Common myeloid progenitor, CD34-positive (primary cell): ENCODE measurements at regions not wholly inside any gene's neighbourhood (a gene's known extent, or its start where the extent isn't known, plus 50 kb on each side); places are given as distances from the start of the nearest gene placed in this dataset.

Experiments used
- CTCF ChIA-PET: fragments of 350-600 bp; sonication (Branson Sonifier 250); formaldehyde crosslinking; loops from one replicate; lab custom pipeline; 2021; ENCODE audit warnings: antibody characterized with exemption; lab: Charles Lee
- POLR2A ChIA-PET: fragments of 350-600 bp; sonication (Branson Sonifier 250); formaldehyde crosslinking; loops from one replicate; lab custom pipeline; 2021; ENCODE audit warnings: antibody characterized with exemption; lab: Charles Lee
- DNase-seq, 3 donors: peaks; one replicate each; pipeline versions ENCODE4 v3.0.0 to v3.0.0-alpha.2; 2013
- H3K27ac ChIP-seq, 2 experiments: 1 replicate in 1 of 2; 2 replicates in 1 of 2; pipeline ENCODE4 v1.7.0; 2013; ENCODE audit warnings: inconsistent platforms in 2 of 2, low read length in 2 of 2, mild to moderate bottlenecking in 2 of 2, low read depth in 1 of 2, moderate library complexity in 1 of 2; ENCODE audit not compliant: severe bottlenecking in 2 of 2, insufficient read depth in 1 of 2, poor library complexity in 1 of 2
- H3K27me3 ChIP-seq, 5 experiments: replicated peaks in 2 of 5; 1 replicate in 3 of 5; 2 replicates in 2 of 5; pipeline versions ENCODE4 v1.6.1 to v1.7.0; 2013; ENCODE audit warnings: low read length in 4 of 5, mild to moderate bottlenecking in 2 of 5, moderate library complexity in 2 of 5, inconsistent platforms in 1 of 5; ENCODE audit not compliant: insufficient read depth in 5 of 5, control insufficient read depth in 4 of 5
- H3K36me3 ChIP-seq, 4 experiments: 1 replicate in 2 of 4; 2 replicates in 2 of 4; pipeline versions ENCODE4 v1.6.1 to v1.7.0; 2013; ENCODE audit warnings: low read length in 3 of 4, control low read depth in 1 of 4, mild to moderate bottlenecking in 1 of 4; ENCODE audit not compliant: control insufficient read depth in 4 of 4, insufficient read depth in 4 of 4
- H3K4me1 ChIP-seq, 4 experiments: 1 replicate in 3 of 4; 2 replicates in 1 of 4; pipeline versions ENCODE4 v1.6.1 to v1.7.1; 2013; ENCODE audit warnings: low read length in 3 of 4, mild to moderate bottlenecking in 3 of 4, control low read depth in 1 of 4, inconsistent platforms in 1 of 4, moderate library complexity in 1 of 4; ENCODE audit not compliant: control insufficient read depth in 4 of 4, insufficient read depth in 4 of 4; ENCODE audit errors: control extremely low read depth in 1 of 4
- H3K4me3 ChIP-seq, 7 experiments: 1 replicate in 4 of 7; 2 replicates in 3 of 7; pipeline versions ENCODE4 v1.5.1 to v1.7.0; 2013; ENCODE audit warnings: mild to moderate bottlenecking in 7 of 7, low read length in 6 of 7, moderate library complexity in 6 of 7, inconsistent platforms in 2 of 7, low read depth in 2 of 7, control low read depth in 1 of 7; ENCODE audit not compliant: insufficient read depth in 4 of 7, control insufficient read depth in 1 of 7; ENCODE audit errors: extremely low read depth in 1 of 7
- H3K9me3 ChIP-seq, 5 experiments: 1 replicate in 4 of 5; 2 replicates in 1 of 5; pipeline versions ENCODE4 v1.6.1 to v1.7.1; 2013; ENCODE audit warnings: low read length in 4 of 5, mild to moderate bottlenecking in 2 of 5, inconsistent platforms in 1 of 5, low read depth in 1 of 5, moderate library complexity in 1 of 5; ENCODE audit not compliant: control insufficient read depth in 4 of 5, insufficient read depth in 2 of 5; ENCODE audit errors: control extremely low read depth in 1 of 5
- WGBS: methylation state at CpG from one replicate; pipeline ENCODE4 v1.1.5; 2013; ENCODE audit not compliant: insufficient coverage; 5-methylcytosine and 5-hydroxymethylcytosine counted together

- POLR2A ChIA-PET: no interaction called here
- Histone ChIP-seq H3K4me3 (no peak overlapping the region), H3K36me3 (no peaks in the 10 kb centered on the region), H3K9me3 (no peaks in the 10 kb centered on the region), H3K27ac (no peak overlapping the region), H3K4me1 (peaks cover 0 to 2% (median 0%) of the 10 kb centered on the region in 4 experiments), H3K27me3 (no peaks in the 10 kb centered on the region)
- DNase-seq: no peak
- CTCF ChIA-PET: no interaction called here
- 93% methylated on average over 4 of the region's 4 CpGs for WGBS
These were observed 183.6 kb upstream of the PROK2 start for GRCh38 chr3:71968544-71968943.

- Histone ChIP-seq H3K4me3 (no peak overlapping the region), H3K27ac (no peak overlapping the region), H3K36me3 (no peaks in the 10 kb centered on the region), H3K27me3 (no peaks in the 10 kb centered on the region), H3K4me1 (peaks cover 0 to 2% (median 0%) of the 10 kb centered on the region in 4 experiments), H3K9me3 (no peaks in the 10 kb centered on the region)
- 92% methylated on average over 3 of the region's 3 CpGs for WGBS
- ChIA-PET CTCF (interaction anchor here (1.3 kb wide), 1 partner anchor 10 kb away, joined by 3 read pairs; no protein-coding TSS in a partner anchor), POLR2A (no interaction called here)
- no peak for DNase-seq
These were observed 181.2 kb upstream of the PROK2 start for GRCh38 chr3:71966185-71966584.

GRCh38 chr3:71964170-71964569 lies 179.2 kb upstream of the PROK2 start:
- Histone ChIP-seq H3K4me3 (no peak overlapping the region), H3K9me3 (no peaks in the 10 kb centered on the region), H3K27ac (no peak overlapping the region), H3K4me1 (peaks cover 0 to 2% (median 0%) of the 10 kb centered on the region in 4 experiments), H3K36me3 (no peaks in the 10 kb centered on the region), H3K27me3 (no peaks in the 10 kb centered on the region)
- no CpG with 5 or more reads among the region's 1 CpG for WGBS
- ChIA-PET CTCF (no interaction called here), POLR2A (no interaction called here)
- no peak for DNase-seq

- ChIA-PET POLR2A (no interaction called here), CTCF (interaction anchor here (1.1 to 1.2 kb wide), 2 partner anchors 11 to 13 kb away, joined by 3 read pairs; no protein-coding TSS in a partner anchor)
- H3K9me3 ChIP-seq: no peaks in the 10 kb centered on the region
- peak in 2 of 3 donors; percentile 50 to 61 for DNase-seq
- H3K4me3 ChIP-seq: no peak overlapping the region
- H3K4me1 ChIP-seq: peaks cover 0 to 2% (median 0%) of the 10 kb centered on the region in 4 experiments
- no peaks in the 10 kb centered on the region for H3K36me3 ChIP-seq
- no peaks in the 10 kb centered on the region for H3K27me3 ChIP-seq
- WGBS: 98% methylated on average over 7 of the region's 8 CpGs
- no peak overlapping the region for H3K27ac ChIP-seq
These were observed 177.8 kb upstream of the PROK2 start for GRCh38 chr3:71962561-71963240.

- H3K4me1 ChIP-seq: peaks cover 0 to 2% (median 0%) of the 10 kb centered on the region in 4 experiments
- H3K4me3 ChIP-seq: no peak overlapping the region
- DNase-seq: no peak
- ChIA-PET CTCF (interaction anchor here (0.8 to 1.2 kb wide), 4 partner anchors 10 to 89 kb away, joined by 3 read pairs; no protein-coding TSS in a partner anchor), POLR2A (interaction anchor here (0.6 kb wide), 1 partner anchor 11 kb away, joined by 3 read pairs; no protein-coding TSS in a partner anchor)
- H3K27me3 ChIP-seq: no peaks in the 10 kb centered on the region
- no peaks in the 10 kb centered on the region for H3K9me3 ChIP-seq
- WGBS: 100% methylated on average over 1 of the region's 2 CpGs
- H3K27ac ChIP-seq: no peak overlapping the region
- H3K36me3 ChIP-seq: no peaks in the 10 kb centered on the region
These were observed 176.9 kb upstream of the PROK2 start for GRCh38 chr3:71961891-71962290.

GRCh38 chr3:71961378-71961777 lies 176.4 kb upstream of the PROK2 start:
- Histone ChIP-seq H3K4me3 (no peak overlapping the region), H3K36me3 (no peaks in the 10 kb centered on the region), H3K27me3 (no peaks in the 10 kb centered on the region), H3K4me1 (peaks cover 0 to 4% (median 1%) of the 10 kb centered on the region in 4 experiments), H3K27ac (no peak overlapping the region), H3K9me3 (no peaks in the 10 kb centered on the region)
- 100% methylated on average over 1 of the region's 2 CpGs for WGBS
- ChIA-PET CTCF (interaction anchor here (0.8 to 1.1 kb wide), 5 partner anchors 10 to 88 kb away, joined by 3 read pairs; no protein-coding TSS in a partner anchor), POLR2A (interaction anchor here (0.6 to 1.3 kb wide), 2 partner anchors 11 to 548 kb away, joined by 3 to 5 read pairs; no protein-coding TSS in a partner anchor)
- DNase-seq: no peak

- Histone ChIP-seq H3K9me3 (no peaks in the 10 kb centered on the region), H3K4me3 (no peak overlapping the region), H3K4me1 (peaks cover 0 to 15% (median 11%) of the 10 kb centered on the region in 4 experiments), H3K36me3 (no peaks in the 10 kb centered on the region), H3K27ac (no peak overlapping the region), H3K27me3 (no peaks in the 10 kb centered on the region)
- 36% methylated on average over 1 of the region's 2 CpGs for WGBS
- no peak for DNase-seq
- ChIA-PET CTCF (interaction anchor here (0.8 to 0.9 kb wide), 2 partner anchors 10 to 15 kb away, joined by 3 read pairs; no protein-coding TSS in a partner anchor), POLR2A (no interaction called here)
These were observed 173.6 kb upstream of the PROK2 start for GRCh38 chr3:71958533-71958932.
